HG03060 (cell line): ENCODE measurements at regions not wholly inside any gene's neighbourhood (a gene's known extent, or its start where the extent isn't known, plus 50 kb on each side); places are given as distances from the start of the nearest gene placed in this dataset.
"Not testable (repeated sequence)": the region's sequence is repeated elsewhere in the genome, so short reads cannot be mapped to it uniquely, and the experiment has no call there.

Source experiments
- ATAC-seq: cut with Tn5 transposase; IDR thresholded peaks from one replicate; pipeline ENCODE4 v1.9.1; 2021; ENCODE audit warnings: low read depth, moderate number of reproducible peaks; ENCODE audit not compliant: unreplicated experiment

GRCh38 chr9:91017245-91017644 is 215.6 kb downstream of the SYK start:
- ATAC-seq: no peak

DNA sequence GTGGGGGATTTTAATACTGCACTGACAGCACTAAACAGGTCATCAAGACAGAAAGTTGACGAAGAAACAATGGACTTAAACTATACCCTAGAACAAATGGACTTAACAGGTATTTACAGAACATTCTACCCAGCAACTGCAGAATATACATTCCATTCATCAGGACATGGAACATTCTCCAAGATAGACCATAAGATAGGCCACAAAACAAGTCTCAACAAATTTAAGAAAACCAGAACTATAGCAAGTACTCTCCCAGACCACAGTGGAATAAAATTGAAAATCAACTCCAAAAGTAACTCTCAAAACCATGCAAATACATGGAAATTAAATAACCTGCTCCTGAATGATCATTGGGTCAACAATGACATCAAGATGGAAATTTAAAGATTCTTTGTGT is 218.3 kb downstream of the SYK start:
- not testable (repeated sequence) for ATAC-seq

DNA sequence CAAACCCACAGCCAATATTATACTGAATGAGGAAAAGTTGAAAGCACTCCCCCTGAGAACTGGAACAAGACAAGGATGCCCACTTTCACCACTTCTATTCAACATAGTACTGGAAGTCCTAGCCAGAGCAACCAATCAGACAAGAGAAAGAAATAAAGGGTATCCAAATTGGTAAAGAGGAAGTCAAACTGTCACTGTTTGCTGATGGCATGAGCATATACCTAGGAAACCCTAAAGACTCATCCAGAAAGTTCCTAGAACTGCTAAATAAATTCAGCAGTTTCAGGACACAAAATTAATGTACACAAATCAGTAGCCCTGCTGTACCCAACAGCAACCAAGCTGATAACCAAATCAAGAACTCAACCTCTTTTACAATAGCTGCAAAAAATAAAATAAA is 220.0 kb downstream of the SYK start:
- not testable (repeated sequence) for ATAC-seq

GRCh38 chr9:91023741-91024140 is 222.1 kb downstream of the SYK start:
- no peak for ATAC-seq

GRCh38 chr9:91024841-91025240 is 223.2 kb downstream of the SYK start:
- no peak for ATAC-seq

DNA sequence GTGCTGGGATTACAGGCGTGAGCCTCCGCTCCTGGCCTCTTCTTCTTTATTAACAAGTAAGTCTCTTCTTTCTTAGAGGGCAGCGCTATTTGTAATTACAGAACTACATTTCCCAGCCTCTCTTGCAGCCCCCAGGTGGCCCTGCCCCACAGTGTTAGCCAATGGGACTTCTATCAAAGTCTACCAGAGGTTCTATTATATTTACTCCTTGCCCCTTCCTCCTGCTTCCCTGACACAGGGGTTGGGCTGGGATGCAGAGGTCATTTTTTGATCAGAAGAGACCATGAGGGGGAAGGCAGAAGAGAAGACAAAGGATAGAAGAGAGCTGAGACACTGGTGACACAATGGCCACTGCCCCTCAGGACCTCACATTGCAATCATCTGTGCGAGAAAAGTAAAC is 224.2 kb downstream of the SYK start:
- ATAC-seq: no peak

- ATAC-seq: no peak
Observed at GRCh38 chr9:91026266-91026665, 224.6 kb downstream of the SYK start.

- ATAC-seq: no peak
Observed at GRCh38 chr9:91027005-91027404, 225.4 kb downstream of the SYK start.

DNA sequence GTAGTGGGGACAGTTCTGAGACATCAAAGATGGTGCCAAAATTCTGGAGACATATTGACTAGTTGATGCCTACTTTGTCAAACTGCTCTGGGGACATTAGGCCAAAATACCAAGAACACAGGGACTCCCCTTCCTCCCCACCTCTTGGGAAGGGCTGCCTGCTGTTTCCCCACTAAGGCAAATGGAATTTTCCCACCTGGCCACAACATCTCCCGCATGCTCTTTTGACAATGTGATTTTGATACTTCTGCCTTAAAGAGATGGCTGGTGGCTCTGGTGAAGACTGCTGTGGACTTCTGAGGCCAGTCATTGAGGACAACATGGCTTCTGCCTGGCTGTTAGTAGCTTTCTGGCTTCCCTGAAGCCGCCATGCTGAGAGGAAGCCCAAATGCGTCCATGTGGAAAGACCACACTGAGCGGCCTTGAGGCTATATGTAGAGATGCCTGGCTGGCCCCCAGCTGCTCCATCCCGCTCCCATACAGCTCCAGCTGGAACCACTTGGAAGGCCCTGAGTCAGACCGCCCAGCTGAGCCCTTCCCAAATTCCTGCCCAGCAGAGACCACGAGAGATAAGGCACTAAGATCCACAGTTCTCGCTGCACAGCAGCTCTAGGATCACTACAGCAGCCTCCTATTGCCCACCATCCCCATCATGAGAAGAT is 226.7 kb downstream of the SYK start:
- ATAC-seq: no peak

GRCh38 chr9:91029650-91030361 is 228.2 kb downstream of the SYK start:
- no peak for ATAC-seq

GRCh38 chr9:91032121-91032531 is 230.5 kb downstream of the SYK start:
- ATAC-seq: no peak

DNA sequence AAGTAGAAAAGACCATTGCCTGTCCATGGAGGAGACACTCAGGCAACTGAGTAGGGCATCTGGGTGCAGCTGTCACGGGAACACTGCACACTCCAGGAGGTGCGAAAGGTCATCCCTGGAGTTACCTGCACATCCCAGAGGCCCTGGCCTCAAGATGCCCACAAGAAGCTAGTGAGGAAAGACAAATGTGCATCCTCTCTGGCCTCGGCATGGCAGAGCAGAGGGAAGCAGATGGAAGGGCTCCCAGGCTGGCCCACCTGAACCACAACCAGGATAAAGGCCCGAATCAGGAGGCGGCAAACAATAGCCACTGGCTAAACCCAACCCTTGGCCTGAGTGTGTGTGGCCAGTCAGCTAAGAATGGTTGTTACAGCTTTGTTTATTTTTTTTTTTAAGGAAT is 231.7 kb downstream of the SYK start:
- no peak for ATAC-seq

DNA sequence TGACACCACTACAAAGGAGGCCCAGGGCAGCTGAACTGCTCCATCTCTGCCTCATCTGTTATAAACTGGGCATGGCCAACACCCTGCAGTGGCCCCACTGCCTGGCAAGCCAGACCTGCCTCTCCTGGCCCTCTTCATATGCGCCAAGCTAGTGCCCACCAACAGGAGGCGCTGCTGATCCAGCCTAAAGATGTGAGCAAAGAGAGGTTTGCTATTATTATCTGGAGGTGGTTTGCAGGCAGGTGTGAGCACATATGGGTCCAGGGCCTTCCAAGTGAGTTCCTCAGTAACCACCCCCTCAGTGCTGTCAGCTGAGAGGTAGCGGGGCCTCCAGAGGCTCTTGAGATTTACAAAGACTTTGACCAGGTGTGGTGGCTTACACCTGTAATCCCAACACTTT is 232.2 kb downstream of the SYK start:
- no peak for ATAC-seq

- ATAC-seq: no peak
Observed at GRCh38 chr9:91034521-91034920, 232.9 kb downstream of the SYK start.

DNA sequence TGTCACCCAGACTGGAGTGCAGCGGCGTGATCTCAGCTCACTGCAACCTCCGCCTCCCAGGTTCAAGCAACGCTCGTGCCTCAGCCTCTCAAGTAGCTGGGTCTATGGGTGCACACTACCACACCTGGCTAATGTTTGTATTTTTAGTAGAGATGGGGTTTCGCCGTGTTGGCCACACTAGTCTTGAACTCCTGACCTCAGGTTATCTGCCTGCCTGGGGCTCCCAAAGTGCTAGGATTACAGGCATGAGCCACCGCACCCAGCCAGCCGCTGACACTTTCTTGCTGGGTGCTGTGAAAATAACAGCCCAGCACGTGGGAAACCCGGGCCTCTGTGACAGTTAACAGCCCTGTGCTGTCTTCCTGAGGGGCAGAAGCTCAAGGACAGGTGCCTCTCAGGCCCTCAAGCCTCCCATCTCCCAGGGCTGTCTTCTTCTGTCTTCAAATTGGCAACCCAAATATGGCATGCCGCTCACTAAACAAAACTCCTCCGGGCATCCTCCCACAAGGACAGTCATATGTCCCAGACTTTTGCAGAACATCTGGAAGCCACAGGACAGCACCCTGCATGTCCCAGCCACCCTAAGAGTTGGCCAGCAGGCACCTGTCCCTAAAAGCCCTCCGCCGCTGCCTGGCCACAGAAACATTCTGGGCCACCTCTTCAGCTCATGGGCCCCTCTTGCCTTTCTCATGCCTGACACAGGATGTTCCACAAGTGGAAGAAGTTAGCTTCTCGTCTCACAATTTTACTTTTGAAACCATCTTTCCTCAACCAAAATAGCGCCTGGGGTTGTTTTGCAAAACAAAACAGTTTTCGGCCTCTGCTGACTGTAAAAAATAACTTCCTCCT is 233.6 kb downstream of the SYK start:
- ATAC-seq: no peak

GRCh38 chr9:91035825-91036208 is 234.2 kb downstream of the SYK start:
- ATAC-seq: no peak

- no peak for ATAC-seq
Observed at GRCh38 chr9:91036356-91036755, 234.7 kb downstream of the SYK start.

- no peak for ATAC-seq
Observed at GRCh38 chr9:91036826-91037510, 235.3 kb downstream of the SYK start.

DNA sequence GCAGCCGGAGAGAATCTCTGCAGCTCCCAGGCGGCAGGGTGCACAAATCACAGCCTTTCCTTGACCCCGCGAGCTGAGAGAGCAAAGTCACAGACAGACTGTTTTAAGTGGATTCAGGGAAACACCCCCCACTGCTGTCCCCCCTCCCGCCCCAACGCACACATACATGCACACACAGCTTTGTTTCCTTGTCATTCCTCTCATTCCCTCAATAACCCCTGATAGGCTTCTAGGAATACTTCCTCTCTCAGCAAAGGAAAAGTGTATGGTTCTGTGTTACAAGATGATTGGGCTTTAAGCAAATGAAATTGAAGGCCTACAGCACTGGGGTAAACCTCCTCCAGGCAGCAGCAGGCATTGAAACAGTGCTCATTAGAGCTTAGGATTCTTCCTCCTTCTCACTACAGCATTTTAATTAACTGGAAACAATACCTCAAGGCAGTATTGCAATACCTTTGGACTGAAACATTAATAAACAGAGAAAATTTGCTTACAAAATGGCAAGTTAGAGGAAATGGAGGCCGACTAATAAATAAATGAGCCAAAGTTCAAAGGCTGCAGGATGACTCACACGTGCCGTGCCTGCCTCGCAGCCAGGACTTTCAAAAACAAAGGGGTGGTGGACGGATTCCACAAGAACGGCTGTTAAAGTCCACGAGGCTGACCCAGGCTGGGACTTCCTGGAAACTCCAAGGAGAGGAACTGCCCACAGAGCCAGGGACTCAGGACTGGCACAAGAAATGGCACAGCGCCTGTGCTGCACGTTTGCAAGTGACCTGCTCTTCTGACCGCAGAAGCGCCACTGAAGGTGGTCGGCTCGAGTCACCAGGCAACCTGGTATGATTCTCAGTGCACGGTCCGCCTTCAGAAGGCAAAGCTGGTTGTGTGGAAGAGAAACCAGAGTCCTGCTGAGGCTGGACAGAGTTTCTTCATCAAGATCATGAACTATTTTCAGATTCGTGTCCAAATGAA is 236.2 kb downstream of the SYK start:
- no peak for ATAC-seq
